HFF-Myc (cell line): ENCODE measurements at regions not wholly inside any gene's neighbourhood (a gene's known extent, or its start where the extent isn't known, plus 50 kb on each side); places are given as distances from the start of the nearest gene placed in this dataset.
"Not testable (repeated sequence)": the region's sequence is repeated elsewhere in the genome, so short reads cannot be mapped to it uniquely, and the experiment has no call there.

Experiments
- DNase-seq: peaks from one replicate; pipeline ENCODE4 v3.0.0-alpha.2; 2011; ENCODE audit warnings: low read depth; ENCODE audit errors: extremely low read depth
- H3K4me3 ChIP-seq: replicated peaks from 2 replicates; pipeline ENCODE4 v1.5.1; 2011; ENCODE audit warnings: low read depth, mild to moderate bottlenecking, control low read depth, low read length
- CTCF ChIP-seq: IDR thresholded peaks from 2 replicates; pipeline ENCODE4 v1.5.1; 2012; ENCODE audit warnings: mild to moderate bottlenecking, low read depth, low read length, control low read depth; ENCODE audit errors: missing control alignments

- TF ChIP-seq CTCF: no peak
- no peak overlapping the region for H3K4me3 ChIP-seq
- DNase-seq: no peak
Measured at GRCh38 chr3:88480822-88481221, 331.1 kb downstream of the C3orf38 start.

- no peak overlapping the region for H3K4me3 ChIP-seq
- no peak for TF ChIP-seq CTCF
- DNase-seq: no peak
Measured at GRCh38 chr3:88485001-88485400, 335.2 kb downstream of the C3orf38 start.

GRCh38 chr3:88508818-88509217 is 359.1 kb downstream of the C3orf38 start:
- DNase-seq, H3K4me3 ChIP-seq: not testable (repeated sequence)

- TF ChIP-seq CTCF: no peak
- H3K4me3 ChIP-seq: no peak overlapping the region
- no peak for DNase-seq
Measured at GRCh38 chr3:88509582-88509981, 359.8 kb downstream of the C3orf38 start.

- no peak overlapping the region for H3K4me3 ChIP-seq
- TF ChIP-seq CTCF: no peak
- DNase-seq: no peak
Measured at GRCh38 chr3:88528494-88528893, 378.7 kb downstream of the C3orf38 start.

- H3K4me3 ChIP-seq: no peak overlapping the region
- no peak for TF ChIP-seq CTCF
- DNase-seq: no peak
Measured at GRCh38 chr3:88534534-88534933, 384.8 kb downstream of the C3orf38 start.

GRCh38 chr3:88535563-88535962 is 385.8 kb downstream of the C3orf38 start:
- no peak for DNase-seq
- no peak overlapping the region for H3K4me3 ChIP-seq
- TF ChIP-seq CTCF: no peak
